ENCODE measurements at regions not wholly inside any gene's neighbourhood (a gene's known extent, or its start where the extent isn't known, plus 50 kb on each side); places are given as distances from the start of the nearest gene placed in this dataset.

- no peaks in the 10 kb centered on the region for H3K4me1 Mint-ChIP-seq
- ChIA-PET POLR2A (no interaction called here), CTCF (no interaction called here)
- DNase-seq = no peak
- no peak for TF ChIP-seq CTCF (IDR thresholded peaks at IDR 0.05)
- H3K27ac Mint-ChIP-seq = no peak overlapping the region
- no peak overlapping the region for H3K4me3 Mint-ChIP-seq
- no peak for ATAC-seq (ENCODE audit: low read depth)
- no peaks in the 10 kb centered on the region for H3K27me3 Mint-ChIP-seq
- intact Hi-C loops (cut with micrococcal nuclease) = no loop called here
- no peaks in the 10 kb centered on the region for H3K9me3 Mint-ChIP-seq
- no peaks in the 10 kb centered on the region for H3K36me3 Mint-ChIP-seq (ENCODE audit: low read depth)
Observed at GRCh38 chr3:35422836-35423601, 216.3 kb upstream of the ARPP21 start.

GRCh38 chr3:35426366-35426958 lies 212.9 kb upstream of the ARPP21 start:
- Mint-ChIP-seq H3K4me3 (no peak overlapping the region), H3K4me1 (no peaks in the 10 kb centered on the region), H3K9me3 (no peaks in the 10 kb centered on the region), H3K27me3 (no peaks in the 10 kb centered on the region), H3K27ac (no peak overlapping the region), H3K36me3 (ENCODE audit: low read depth) (no peaks in the 10 kb centered on the region)
- TF ChIP-seq CTCF (IDR thresholded peaks at IDR 0.05) = no peak
- ChIA-PET POLR2A (no interaction called here), CTCF (no interaction called here)
- intact Hi-C loops (cut with micrococcal nuclease) = no loop called here
- no peak for ATAC-seq (ENCODE audit: low read depth)
- DNase-seq = no peak

- Mint-ChIP-seq H3K36me3 (ENCODE audit: low read depth) (no peaks in the 10 kb centered on the region), H3K27ac (no peak overlapping the region), H3K4me3 (no peak overlapping the region), H3K4me1 (no peaks in the 10 kb centered on the region), H3K27me3 (no peaks in the 10 kb centered on the region), H3K9me3 (peaks cover 2% of the 10 kb centered on the region)
- ATAC-seq (ENCODE audit: low read depth) (no peak), DNase-seq (no peak)
- TF ChIP-seq CTCF (IDR thresholded peaks at IDR 0.05) = no peak
- intact Hi-C loops (cut with micrococcal nuclease) = no loop called here
- POLR2A ChIA-PET = no interaction called here
- CTCF ChIA-PET = no interaction called here
Observed at GRCh38 chr3:35437381-35437780, 201.9 kb upstream of the ARPP21 start.

GRCh38 chr3:35438101-35438500 lies 201.2 kb upstream of the ARPP21 start:
- DNase-seq (no peak), ATAC-seq (ENCODE audit: low read depth) (no peak)
- Mint-ChIP-seq H3K27ac (no peak overlapping the region), H3K36me3 (ENCODE audit: low read depth) (no peaks in the 10 kb centered on the region), H3K9me3 (peaks cover 2% of the 10 kb centered on the region), H3K4me3 (no peak overlapping the region), H3K27me3 (no peaks in the 10 kb centered on the region), H3K4me1 (no peaks in the 10 kb centered on the region)
- no peak for TF ChIP-seq CTCF (IDR thresholded peaks at IDR 0.05)
- ChIA-PET CTCF (no interaction called here), POLR2A (no interaction called here)
- intact Hi-C loops (cut with micrococcal nuclease) = no loop called here

GRCh38 chr3:35439663-35440062 lies 199.7 kb upstream of the ARPP21 start:
- Mint-ChIP-seq H3K4me1 (no peaks in the 10 kb centered on the region), H3K36me3 (ENCODE audit: low read depth) (no peaks in the 10 kb centered on the region), H3K27ac (no peak overlapping the region), H3K27me3 (no peaks in the 10 kb centered on the region), H3K9me3 (no peaks in the 10 kb centered on the region), H3K4me3 (no peak overlapping the region)
- CTCF ChIA-PET = no interaction called here
- DNase-seq (no peak), ATAC-seq (ENCODE audit: low read depth) (no peak)
- intact Hi-C loops (cut with micrococcal nuclease) = no loop called here
- TF ChIP-seq CTCF (IDR thresholded peaks at IDR 0.05) = no peak
- POLR2A ChIA-PET = no interaction called here

Measured in activated B cell treated with CpG ODN at 0.5 μM for 24 hours (primary cell).